HG03135 (cell line): ENCODE measurements at regions not wholly inside any gene's neighbourhood (a gene's known extent, or its start where the extent isn't known, plus 50 kb on each side); places are given as distances from the start of the nearest gene placed in this dataset.

ENCODE experiments used
- ATAC-seq: cut with Tn5 transposase; IDR thresholded peaks from one replicate; pipeline ENCODE4 v1.9.1; 2021; ENCODE audit warnings: mild to moderate bottlenecking, moderate library complexity; ENCODE audit not compliant: unreplicated experiment

- ATAC-seq = no peak
Observed at GRCh38 chr1:229883504-229884200, 183.4 kb upstream of the GALNT2 start.

- no peak for ATAC-seq
Observed at GRCh38 chr1:229884765-229885164, 182.3 kb upstream of the GALNT2 start.

GRCh38 chr1:229885568-229886495 is 181.2 kb upstream of the GALNT2 start:
- no peak for ATAC-seq

- no peak for ATAC-seq
Observed at GRCh38 chr1:229886636-229887035, 180.4 kb upstream of the GALNT2 start.

GRCh38 chr1:229887043-229887822 is 179.8 kb upstream of the GALNT2 start:
- no peak for ATAC-seq

- no peak for ATAC-seq
Observed at GRCh38 chr1:229888157-229888556, 178.9 kb upstream of the GALNT2 start.

- no peak for ATAC-seq
Observed at GRCh38 chr1:229888561-229889001, 178.5 kb upstream of the GALNT2 start.

GRCh38 chr1:229889031-229889517 is 178.0 kb upstream of the GALNT2 start:
- no peak for ATAC-seq

GRCh38 chr1:229891227-229891626 is 175.8 kb upstream of the GALNT2 start:
- no peak for ATAC-seq

- ATAC-seq = no peak
Observed at GRCh38 chr1:229892515-229893117, 174.4 kb upstream of the GALNT2 start.

- ATAC-seq = no peak
Observed at GRCh38 chr1:229893762-229894444, 173.1 kb upstream of the GALNT2 start.

- ATAC-seq = no peak
Observed at GRCh38 chr1:229894532-229894931, 172.5 kb upstream of the GALNT2 start.

GRCh38 chr1:229895605-229896004 is 171.4 kb upstream of the GALNT2 start:
- ATAC-seq = no peak

- ATAC-seq = no peak
Observed at GRCh38 chr1:229896306-229896705, 170.7 kb upstream of the GALNT2 start.

GRCh38 chr1:229896861-229897260 is 170.2 kb upstream of the GALNT2 start:
- no peak for ATAC-seq

GRCh38 chr1:229897501-229897900 is 169.5 kb upstream of the GALNT2 start:
- ATAC-seq = no peak

GRCh38 chr1:229900220-229900619 is 166.8 kb upstream of the GALNT2 start:
- ATAC-seq = no peak

GRCh38 chr1:229905031-229905545 is 161.9 kb upstream of the GALNT2 start:
- ATAC-seq = no peak

GRCh38 chr1:229905652-229906051 is 161.4 kb upstream of the GALNT2 start:
- no peak for ATAC-seq
